IPS-18a (cell line): ENCODE measurements at regions not wholly inside any gene's neighbourhood (a gene's known extent, or its start where the extent isn't known, plus 50 kb on each side); places are given as distances from the start of the nearest gene placed in this dataset.

Experiments used
- H3K27ac ChIP-seq: one replicate; pipeline ENCODE4 v1.5.1; 2013; ENCODE audit warnings: low read length
- H3K27me3 ChIP-seq: one replicate; pipeline ENCODE4 v1.6.1; 2013; ENCODE audit warnings: mild to moderate bottlenecking, low read length; ENCODE audit not compliant: control insufficient read depth, insufficient read depth
- H3K36me3 ChIP-seq: one replicate; pipeline ENCODE4 v1.6.1; 2013; ENCODE audit warnings: low read depth, low read length; ENCODE audit not compliant: control insufficient read depth
- H3K4me1 ChIP-seq: one replicate; pipeline ENCODE4 v1.6.1; 2013; ENCODE audit warnings: low read depth, low read length; ENCODE audit not compliant: control insufficient read depth
- H3K4me3 ChIP-seq: one replicate; pipeline ENCODE4 v1.5.1; 2013; ENCODE audit warnings: low read length
- H3K9ac ChIP-seq: one replicate; pipeline ENCODE4 v1.6.1; 2013; ENCODE audit warnings: mild to moderate bottlenecking, low read length, moderate library complexity
- H3K9me3 ChIP-seq: one replicate; pipeline ENCODE4 v1.6.1; 2013; ENCODE audit warnings: low read depth, low read length; ENCODE audit not compliant: control insufficient read depth

DNA sequence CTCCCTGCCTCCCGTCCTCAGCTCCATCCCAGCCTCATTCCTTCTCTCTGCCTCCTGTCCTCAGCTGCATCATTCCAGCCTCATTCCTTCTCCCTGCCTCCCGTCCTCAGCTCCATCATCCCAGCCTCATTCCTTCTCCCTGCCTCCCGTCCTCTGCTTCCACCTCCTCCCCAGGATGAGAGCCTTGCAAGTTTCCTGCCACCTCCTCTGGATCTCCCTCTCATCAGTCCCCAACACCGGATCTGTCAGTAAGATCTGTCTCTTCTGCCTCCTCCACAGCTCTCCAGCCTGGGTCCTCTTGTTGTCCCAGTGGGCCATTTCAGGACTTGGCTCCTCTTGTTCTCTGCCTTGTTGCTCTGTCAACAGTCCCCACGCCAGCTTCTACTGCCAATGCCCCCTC lies 130.9 kb downstream of the NDUFA10 start:
- Histone ChIP-seq H3K27ac (no peak overlapping the region), H3K4me3 (no peak overlapping the region), H3K9me3 (no peaks in the 10 kb centered on the region), H3K36me3 (no peaks in the 10 kb centered on the region), H3K27me3 (no peaks in the 10 kb centered on the region), H3K4me1 (peaks cover 5% of the 10 kb centered on the region), H3K9ac (no peak overlapping the region)

DNA sequence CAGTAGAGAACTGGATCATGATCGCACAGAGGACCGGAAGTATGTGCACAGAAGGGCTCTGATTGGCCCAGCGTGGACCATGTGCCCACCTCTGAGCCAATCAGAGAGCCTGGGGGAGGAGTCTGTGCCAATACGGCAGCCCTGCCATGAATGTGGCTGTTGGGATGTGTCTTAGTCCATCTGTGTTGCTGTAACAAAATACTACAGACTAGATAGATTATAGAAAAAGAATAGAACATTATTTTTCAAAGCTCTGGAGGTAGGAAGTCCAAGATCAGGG lies 132.0 kb downstream of the NDUFA10 start:
- no peak overlapping the region for H3K27ac ChIP-seq
- no peaks in the 10 kb centered on the region for H3K9me3 ChIP-seq
- H3K4me1 ChIP-seq = peaks cover 5% of the 10 kb centered on the region
- H3K36me3 ChIP-seq = no peaks in the 10 kb centered on the region
- no peak overlapping the region for H3K4me3 ChIP-seq
- no peaks in the 10 kb centered on the region for H3K27me3 ChIP-seq
- no peak overlapping the region for H3K9ac ChIP-seq

DNA sequence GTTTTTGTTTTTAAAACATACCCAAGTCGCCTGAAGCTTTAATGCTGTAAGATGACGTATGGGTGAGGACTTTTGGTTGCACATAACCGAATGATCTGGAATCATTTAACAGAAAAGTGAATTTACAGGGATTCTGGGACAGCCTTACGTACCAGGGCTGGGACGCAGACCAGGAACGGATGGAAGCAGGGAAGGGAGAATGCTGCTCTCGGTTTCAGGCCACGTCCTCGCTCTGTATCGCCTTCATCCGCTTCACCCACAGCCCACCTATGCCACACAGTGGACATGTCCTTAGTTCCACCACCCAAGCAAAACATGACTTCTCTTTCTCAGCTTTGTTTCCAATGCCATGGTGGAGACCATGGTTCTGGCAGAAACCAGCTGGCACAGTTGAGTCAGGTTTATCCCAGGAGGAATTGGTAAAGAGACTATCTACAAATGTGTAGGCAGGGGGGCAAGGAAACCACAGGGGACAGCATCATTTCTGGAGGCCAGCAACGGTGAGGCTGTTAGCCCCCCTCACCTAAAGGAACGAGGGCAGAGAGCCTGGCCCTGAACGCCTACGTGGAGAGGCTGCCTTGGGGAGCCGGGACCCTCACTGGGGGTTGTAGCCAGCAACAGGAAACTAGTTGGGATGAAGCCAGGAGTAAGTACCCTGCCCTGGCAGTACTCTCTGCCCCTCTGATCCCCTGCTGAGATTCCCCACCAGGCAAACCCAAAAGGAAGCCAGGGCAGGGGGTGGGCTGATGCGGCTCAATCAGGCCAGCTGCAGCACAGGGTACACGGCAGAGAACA lies 132.5 kb downstream of the NDUFA10 start:
- Histone ChIP-seq H3K4me3 (no peak overlapping the region), H3K9ac (no peak overlapping the region), H3K4me1 (peaks cover 5% of the 10 kb centered on the region), H3K9me3 (no peaks in the 10 kb centered on the region), H3K27ac (no peak overlapping the region), H3K36me3 (no peaks in the 10 kb centered on the region), H3K27me3 (no peaks in the 10 kb centered on the region)

DNA sequence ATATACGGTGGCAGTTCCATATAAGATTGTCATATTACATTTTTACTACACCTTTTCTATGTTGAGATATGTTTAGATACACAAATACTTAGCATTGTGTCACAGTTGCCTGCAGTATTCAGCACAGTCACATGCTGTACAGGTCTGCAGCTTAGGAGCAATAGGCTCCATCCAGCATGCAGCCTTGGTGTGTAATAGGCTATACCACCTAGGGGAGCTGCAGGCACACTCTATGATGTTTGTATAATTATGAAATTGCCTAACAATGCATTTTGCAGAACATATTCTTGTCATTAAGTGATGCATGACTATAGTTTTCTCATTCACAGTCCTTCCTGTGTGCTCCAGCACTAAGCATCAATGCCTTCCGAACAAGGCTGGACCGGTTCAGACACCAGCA lies 133.4 kb downstream of the NDUFA10 start:
- Histone ChIP-seq H3K9me3 (no peaks in the 10 kb centered on the region), H3K36me3 (no peaks in the 10 kb centered on the region), H3K9ac (no peak overlapping the region), H3K4me1 (peaks cover 5% of the 10 kb centered on the region), H3K27ac (no peak overlapping the region), H3K4me3 (no peak overlapping the region), H3K27me3 (no peaks in the 10 kb centered on the region)

DNA sequence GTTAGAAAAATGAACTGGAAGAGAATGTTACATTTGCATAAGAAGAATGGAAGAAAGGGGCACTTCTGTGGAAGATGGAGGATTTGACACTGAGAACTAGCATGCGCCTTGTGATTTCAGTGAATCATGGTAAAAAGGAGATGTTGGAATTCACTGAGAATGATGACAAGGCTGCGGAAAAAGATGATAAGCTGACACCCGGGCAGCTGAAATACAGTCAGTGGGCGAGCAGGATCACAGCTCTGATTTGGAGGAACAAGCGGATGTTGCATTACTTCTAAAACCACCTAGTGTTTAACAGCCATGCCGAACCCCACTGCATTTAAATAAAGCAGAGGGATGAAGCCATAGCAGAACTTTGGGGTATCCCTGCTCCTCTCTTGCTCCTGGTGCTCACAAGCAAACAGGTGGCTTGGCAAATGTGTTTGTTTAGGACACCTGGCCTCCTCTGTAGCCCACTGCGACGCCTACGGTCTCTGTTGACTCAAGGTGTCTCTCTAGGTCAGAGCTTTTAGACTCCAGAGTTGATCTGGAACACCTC lies 134.9 kb downstream of the NDUFA10 start:
- Histone ChIP-seq H3K4me3 (no peak overlapping the region), H3K27me3 (no peaks in the 10 kb centered on the region), H3K9me3 (peaks cover under 1% of the 10 kb centered on the region), H3K4me1 (no peaks in the 10 kb centered on the region), H3K27ac (no peak overlapping the region), H3K9ac (no peak overlapping the region), H3K36me3 (no peaks in the 10 kb centered on the region)

DNA sequence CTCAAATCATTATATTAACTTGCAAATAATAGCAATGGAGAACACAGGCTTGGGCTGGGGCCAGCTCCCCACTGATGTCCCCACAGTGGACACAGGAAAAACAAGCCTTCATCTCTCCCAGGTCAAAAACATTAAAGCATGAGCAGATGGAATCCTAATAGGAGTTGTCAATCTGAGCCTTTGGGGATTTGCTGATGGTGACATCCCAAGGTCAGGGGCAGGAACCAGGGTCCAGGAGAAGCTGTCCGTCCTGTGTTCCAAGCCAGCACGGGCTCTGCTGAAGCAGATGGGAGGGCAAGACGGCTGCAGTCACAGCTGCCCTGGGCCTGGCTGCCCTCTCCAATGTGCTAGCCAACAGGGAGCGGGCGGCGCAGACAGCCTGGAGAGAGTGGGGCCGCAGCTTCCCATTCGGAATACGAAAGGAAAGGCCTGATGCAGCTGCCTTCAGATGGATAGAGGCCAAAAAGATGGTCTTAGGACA lies 135.5 kb downstream of the NDUFA10 start:
- no peaks in the 10 kb centered on the region for H3K27me3 ChIP-seq
- H3K4me1 ChIP-seq = no peaks in the 10 kb centered on the region
- peaks cover 7% of the 10 kb centered on the region for H3K9me3 ChIP-seq
- H3K36me3 ChIP-seq = no peaks in the 10 kb centered on the region
- no peak overlapping the region for H3K9ac ChIP-seq
- H3K27ac ChIP-seq = no peak overlapping the region
- H3K4me3 ChIP-seq = no peak overlapping the region

DNA sequence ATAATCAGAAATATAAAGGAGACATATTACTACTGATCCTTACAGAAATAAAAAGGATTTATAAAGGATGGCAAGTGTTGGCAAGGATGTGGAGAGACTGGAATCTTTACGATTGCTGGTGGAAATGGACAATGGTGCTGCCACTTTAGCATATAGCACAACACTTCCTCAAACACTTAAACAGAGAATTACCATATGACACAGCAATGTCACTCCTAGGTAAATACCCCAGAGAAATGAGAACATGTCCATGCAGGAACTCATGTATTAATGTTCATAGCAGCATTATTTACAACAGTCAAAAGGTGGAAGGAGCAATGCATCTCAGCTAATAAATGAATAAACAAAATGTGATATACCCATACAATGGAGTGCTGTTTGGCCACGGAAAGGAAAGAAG lies 137.5 kb downstream of the NDUFA10 start:
- no peak overlapping the region for H3K27ac ChIP-seq
- H3K27me3 ChIP-seq = no peaks in the 10 kb centered on the region
- peaks cover 11% of the 10 kb centered on the region for H3K9me3 ChIP-seq
- H3K36me3 ChIP-seq = no peaks in the 10 kb centered on the region
- no peak overlapping the region for H3K4me3 ChIP-seq
- no peak overlapping the region for H3K9ac ChIP-seq
- H3K4me1 ChIP-seq = no peaks in the 10 kb centered on the region

DNA sequence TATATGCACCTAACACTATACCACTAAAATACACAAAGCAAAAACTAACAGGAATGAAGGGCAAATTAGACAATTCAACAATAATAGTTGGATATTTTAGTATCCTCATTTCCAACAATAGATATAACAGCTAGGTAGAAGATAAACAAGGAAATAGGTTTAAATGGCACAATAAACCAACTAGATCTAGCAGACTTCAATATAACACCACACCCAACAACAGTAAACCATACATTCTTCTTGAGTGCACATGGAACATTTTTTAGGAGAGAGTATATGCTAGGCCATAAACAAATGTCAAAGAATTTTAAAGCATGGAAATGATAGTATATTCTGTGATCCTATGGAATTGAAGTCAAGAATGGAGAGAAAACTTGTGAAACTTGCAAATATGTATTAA lies 138.4 kb downstream of the NDUFA10 start:
- Histone ChIP-seq H3K27me3 (no peaks in the 10 kb centered on the region), H3K9me3 (peaks cover 11% of the 10 kb centered on the region), H3K9ac (no peak overlapping the region), H3K4me3 (no peak overlapping the region), H3K27ac (no peak overlapping the region), H3K4me1 (no peaks in the 10 kb centered on the region), H3K36me3 (no peaks in the 10 kb centered on the region)

DNA sequence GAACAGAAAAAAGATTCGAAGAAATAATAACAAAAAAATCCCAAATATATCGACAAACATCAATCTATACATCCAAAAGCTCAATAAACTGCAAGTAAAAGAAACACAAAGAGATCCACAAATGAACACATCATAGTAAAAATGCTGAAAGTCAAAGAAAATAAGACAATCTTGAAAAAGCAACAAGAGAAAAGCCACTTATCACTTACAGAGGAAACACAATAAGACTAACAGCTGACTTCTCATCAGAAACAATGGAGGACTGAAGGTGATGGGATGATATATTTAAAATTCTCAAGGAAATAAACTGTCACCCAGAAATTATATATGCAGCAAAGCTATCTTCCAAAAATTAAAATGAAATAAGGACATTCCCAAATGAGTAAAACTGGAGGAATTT lies 140.3 kb downstream of the NDUFA10 start:
- Histone ChIP-seq H3K9me3 (peaks cover 11% of the 10 kb centered on the region), H3K9ac (no peak overlapping the region), H3K27ac (no peak overlapping the region), H3K4me1 (no peaks in the 10 kb centered on the region), H3K4me3 (no peak overlapping the region), H3K36me3 (no peaks in the 10 kb centered on the region), H3K27me3 (no peaks in the 10 kb centered on the region)

DNA sequence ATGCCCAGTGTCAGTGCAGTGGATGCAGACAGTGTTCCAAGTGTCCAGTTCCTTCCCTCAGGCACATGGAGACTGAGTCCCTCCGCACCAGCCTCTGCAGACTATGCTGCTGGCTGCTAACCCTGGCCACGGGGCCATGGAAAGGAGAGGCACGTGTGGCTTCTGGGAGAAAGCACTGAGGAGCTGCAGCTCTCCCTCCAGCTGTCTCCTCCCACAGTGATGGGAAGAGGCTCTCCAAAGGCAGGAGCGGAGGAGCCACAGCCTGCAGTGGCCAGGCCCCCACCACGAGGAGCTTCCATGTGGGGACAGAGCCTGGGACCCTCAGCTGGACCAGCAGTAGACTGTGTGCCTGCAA lies 141.1 kb downstream of the NDUFA10 start:
- peaks cover 11% of the 10 kb centered on the region for H3K9me3 ChIP-seq

DNA sequence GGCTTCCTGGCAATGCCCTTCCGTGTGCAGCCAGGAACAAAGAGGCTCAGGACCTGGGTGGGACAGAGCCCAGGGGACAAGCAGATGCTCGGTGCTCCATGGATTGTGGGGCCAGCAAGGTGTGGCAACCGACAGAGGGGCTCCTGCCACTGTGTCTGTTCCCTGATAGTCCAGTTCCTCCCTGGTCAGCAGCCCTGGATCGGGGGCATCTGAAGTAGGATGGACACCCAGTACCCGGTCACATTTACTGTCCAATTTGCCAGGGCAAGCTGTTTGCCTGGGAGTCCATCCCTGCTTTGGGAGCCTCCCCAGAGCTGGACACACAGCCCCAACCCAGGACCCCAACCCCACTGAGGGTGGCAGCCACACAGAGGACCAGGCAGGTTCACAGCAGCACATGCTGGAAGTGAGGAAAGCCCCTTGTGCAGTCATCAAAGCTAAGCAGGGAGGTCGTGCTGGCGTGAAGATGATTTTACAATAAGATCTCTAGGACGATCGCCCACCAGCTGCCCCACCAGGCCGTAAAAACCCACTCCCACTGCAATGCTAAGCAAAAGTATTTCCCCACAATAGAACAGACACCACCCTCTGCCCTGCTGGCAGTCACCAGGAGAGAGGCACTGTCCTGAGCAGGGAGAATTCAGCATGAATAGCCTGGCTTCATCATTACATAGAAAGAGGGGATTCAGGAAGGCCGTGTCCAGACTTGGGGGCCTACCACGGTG lies 141.7 kb downstream of the NDUFA10 start:
- Histone ChIP-seq H3K36me3 (no peaks in the 10 kb centered on the region), H3K27me3 (no peaks in the 10 kb centered on the region), H3K27ac (no peak overlapping the region), H3K4me3 (no peak overlapping the region), H3K9ac (no peak overlapping the region), H3K9me3 (peaks cover 11% of the 10 kb centered on the region), H3K4me1 (no peaks in the 10 kb centered on the region)

More for the DNA sequence above, 141.1 kb downstream of the NDUFA10 start:
- Histone ChIP-seq H3K27ac (no peak overlapping the region), H3K4me1 (no peaks in the 10 kb centered on the region), H3K4me3 (no peak overlapping the region), H3K36me3 (no peaks in the 10 kb centered on the region), H3K27me3 (no peaks in the 10 kb centered on the region), H3K9ac (no peak overlapping the region)

DNA sequence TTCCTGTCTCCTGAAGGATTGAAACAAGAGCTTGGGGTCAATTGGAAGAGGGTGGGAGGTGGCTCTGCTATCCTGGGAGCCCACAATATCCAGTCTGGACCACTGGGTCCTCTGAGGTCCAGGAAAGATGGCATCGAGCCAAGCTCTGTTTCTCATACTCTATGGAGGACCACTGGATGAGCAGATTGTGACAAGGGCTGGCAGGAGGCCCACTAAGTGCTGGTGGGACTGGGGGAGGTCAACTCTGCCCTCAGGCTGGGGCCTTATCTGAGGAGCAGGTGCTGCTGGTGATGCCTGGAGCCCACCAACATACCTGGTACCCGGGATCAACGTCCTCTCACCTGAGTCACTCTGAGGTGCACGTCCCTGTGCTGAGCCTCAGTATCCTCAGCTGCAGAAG lies 142.4 kb downstream of the NDUFA10 start:
- no peak overlapping the region for H3K27ac ChIP-seq
- no peaks in the 10 kb centered on the region for H3K36me3 ChIP-seq
- no peak overlapping the region for H3K9ac ChIP-seq

More for the DNA sequence above, 142.4 kb downstream of the NDUFA10 start:
- peaks cover 11% of the 10 kb centered on the region for H3K9me3 ChIP-seq
- H3K27me3 ChIP-seq = no peaks in the 10 kb centered on the region
- H3K4me1 ChIP-seq = no peaks in the 10 kb centered on the region
- H3K4me3 ChIP-seq = no peak overlapping the region
